ENCODE measurements at regions not wholly inside any gene's neighbourhood (a gene's known extent, or its start where the extent isn't known, plus 50 kb on each side); places are given as distances from the start of the nearest gene placed in this dataset.

DNA sequence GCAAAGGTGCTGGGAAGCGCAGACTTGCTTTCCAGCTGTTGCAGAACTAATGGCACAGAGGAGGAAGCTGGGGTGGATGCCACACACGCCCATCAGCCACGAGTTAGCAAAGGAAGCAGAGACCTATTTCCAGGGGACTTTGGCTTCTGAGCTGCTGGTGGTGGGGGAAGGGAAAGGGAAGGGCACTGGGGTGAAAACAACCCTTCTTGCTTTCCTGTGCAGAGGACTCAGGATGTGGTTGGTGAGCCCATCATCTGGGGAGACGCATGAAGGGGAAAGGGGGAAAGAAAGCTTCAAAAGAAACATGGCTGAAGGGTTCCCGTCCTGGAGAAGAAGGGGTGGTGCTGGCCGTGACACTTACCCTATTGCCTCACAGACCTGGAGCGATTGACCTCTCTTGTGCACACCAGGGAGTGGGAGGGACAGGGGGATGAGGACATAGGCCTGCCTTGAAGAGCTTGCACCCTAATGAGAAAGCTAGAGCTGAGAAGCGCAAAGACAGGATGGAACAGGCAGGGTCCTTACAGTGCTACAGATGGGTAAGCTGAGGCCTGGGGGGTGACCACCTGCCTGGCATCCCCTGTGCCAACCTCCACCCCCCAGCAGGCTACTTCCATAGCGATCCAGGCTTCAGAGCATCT is 140.8 kb upstream of the RAB4A start:
- TF ChIP-seq CTCF (IDR thresholded peaks at IDR 0.05) = no peak
- Mint-ChIP-seq H3K9me3 (peaks cover 8% of the 10 kb centered on the region), H3K27me3 (peaks cover 18% of the 10 kb centered on the region), H3K4me1 (peaks cover 28% of the 10 kb centered on the region), H3K36me3 (ENCODE audit: low read depth) (peaks cover 4% of the 10 kb centered on the region), H3K27ac (no peak overlapping the region), H3K4me3 (no peak overlapping the region)
- intact Hi-C loops (cut with micrococcal nuclease) = no loop called here
- POLR2A ChIA-PET = interaction anchor here (0.5 kb wide), 1 partner anchor 977 kb away, joined by 3 read pairs; no protein-coding TSS in a partner anchor
- DNase-seq (no peak), ATAC-seq (ENCODE audit: low read depth) (no peak)
- CTCF ChIA-PET = no interaction called here

GRCh38 chr1:229131243-229132105 is 139.4 kb upstream of the RAB4A start:
- ChIA-PET CTCF (no interaction called here), POLR2A (no interaction called here)
- Mint-ChIP-seq H3K36me3 (ENCODE audit: low read depth) (peaks cover 5% of the 10 kb centered on the region), H3K4me1 (peaks cover 31% of the 10 kb centered on the region), H3K27ac (no peak overlapping the region), H3K9me3 (peaks cover 18% of the 10 kb centered on the region), H3K4me3 (no peak overlapping the region), H3K27me3 (peaks cover 18% of the 10 kb centered on the region)
- ATAC-seq (ENCODE audit: low read depth) (no peak), DNase-seq (no peak)
- intact Hi-C loops (cut with micrococcal nuclease) = no loop called here
- no peak for TF ChIP-seq CTCF (IDR thresholded peaks at IDR 0.05)

DNA sequence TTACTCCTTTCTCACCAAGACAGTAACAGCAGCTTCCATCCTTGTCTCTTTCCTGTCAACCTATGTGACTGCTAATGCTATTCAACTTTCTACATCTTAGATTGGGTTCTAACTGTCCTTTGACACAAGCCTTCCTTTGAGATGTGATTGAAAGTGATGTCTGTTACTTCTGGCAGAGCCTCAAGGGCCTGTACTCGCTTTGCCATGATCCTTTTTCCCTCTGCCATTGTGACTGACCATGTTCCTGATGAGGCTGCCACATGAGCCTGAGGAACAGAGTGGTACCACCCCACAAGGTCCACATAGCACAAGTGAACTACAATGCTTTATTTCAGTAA is 138.8 kb upstream of the RAB4A start:
- ChIA-PET CTCF (no interaction called here), POLR2A (no interaction called here)
- intact Hi-C loops (cut with micrococcal nuclease) = no loop called here
- no peak for DNase-seq
- Mint-ChIP-seq H3K27me3 (peaks cover 18% of the 10 kb centered on the region), H3K4me1 (peaks cover 37% of the 10 kb centered on the region), H3K27ac (no peak overlapping the region), H3K4me3 (no peak overlapping the region), H3K9me3 (peaks cover 18% of the 10 kb centered on the region), H3K36me3 (ENCODE audit: low read depth) (peaks cover 5% of the 10 kb centered on the region)
- TF ChIP-seq CTCF (IDR thresholded peaks at IDR 0.05) = no peak
- ATAC-seq (ENCODE audit: low read depth) = no peak

DNA sequence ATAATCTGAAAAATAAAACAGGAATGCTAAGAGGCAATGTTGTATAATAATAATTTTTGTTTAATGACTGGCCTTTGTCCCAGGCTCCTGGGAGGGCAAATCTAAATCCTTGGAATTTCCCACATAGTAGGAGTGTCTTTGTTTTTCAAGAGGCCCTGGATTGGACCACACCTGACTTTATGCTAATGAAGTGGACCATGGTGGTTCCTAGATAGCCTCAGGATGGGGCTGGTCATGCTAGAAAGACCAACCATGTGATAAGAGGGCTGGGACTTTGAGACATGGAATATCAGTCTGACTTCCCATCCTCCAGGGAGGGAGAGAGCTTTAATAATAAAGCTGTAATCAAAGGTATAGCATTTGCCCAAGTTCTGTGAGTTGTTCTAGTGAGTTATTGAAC is 138.2 kb upstream of the RAB4A start:
- Mint-ChIP-seq H3K4me1 (peaks cover 38% of the 10 kb centered on the region), H3K36me3 (ENCODE audit: low read depth) (peaks cover 5% of the 10 kb centered on the region), H3K27me3 (peaks cover 18% of the 10 kb centered on the region), H3K9me3 (peaks cover 18% of the 10 kb centered on the region), H3K4me3 (no peak overlapping the region), H3K27ac (no peak overlapping the region)
- ATAC-seq (ENCODE audit: low read depth) = no peak
- intact Hi-C loops (cut with micrococcal nuclease) = no loop called here
- ChIA-PET POLR2A (no interaction called here), CTCF (no interaction called here)
- no peak for TF ChIP-seq CTCF (IDR thresholded peaks at IDR 0.05)
- DNase-seq = no peak

DNA sequence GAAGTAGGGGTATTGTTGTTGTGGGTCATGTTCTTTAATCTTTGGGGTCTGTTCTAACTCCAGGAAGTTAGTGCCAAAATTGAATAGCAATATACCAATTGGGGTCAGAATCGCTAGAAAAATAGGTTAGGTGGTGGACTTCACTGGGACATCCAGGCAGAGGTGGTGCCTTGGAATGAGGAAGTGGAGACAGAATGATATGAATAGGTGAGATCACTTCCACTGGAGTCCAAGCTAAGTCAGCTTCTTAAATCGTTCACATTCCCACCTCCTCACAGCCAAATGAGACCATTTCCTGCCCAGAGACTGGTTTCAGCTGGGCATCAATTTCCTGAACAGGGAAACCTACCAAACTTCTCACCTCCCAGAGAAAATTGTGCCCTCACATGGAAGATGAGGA is 137.8 kb upstream of the RAB4A start:
- DNase-seq = no peak
- no peak for ATAC-seq (ENCODE audit: low read depth)
- intact Hi-C loops (cut with micrococcal nuclease) = no loop called here
- peaks cover 18% of the 10 kb centered on the region for H3K9me3 Mint-ChIP-seq
- H3K4me3 Mint-ChIP-seq = no peak overlapping the region
- TF ChIP-seq CTCF (IDR thresholded peaks at IDR 0.05) = no peak
- no peak overlapping the region for H3K27ac Mint-ChIP-seq
- ChIA-PET POLR2A (no interaction called here), CTCF (no interaction called here)
- H3K27me3 Mint-ChIP-seq = peaks cover 18% of the 10 kb centered on the region
- H3K36me3 Mint-ChIP-seq (ENCODE audit: low read depth) = peaks cover 5% of the 10 kb centered on the region
- H3K4me1 Mint-ChIP-seq = peaks cover 43% of the 10 kb centered on the region

Measured in activated B cell treated with CpG ODN at 0.5 μM for 24 hours (primary cell).